IMR-90 (cell line): ENCODE measurements at regions not wholly inside any gene's neighbourhood (a gene's known extent, or its start where the extent isn't known, plus 50 kb on each side); places are given as distances from the start of the nearest gene placed in this dataset.
A peak's percentile ranks its signal among the peaks of the same experiment; 100 is the strongest.

ENCODE experiments used
- ATAC-seq: fragments of 200-7000 bp; cut with Tn5 transposase; 2 replicates; pipeline ENCODE4 v1.9.1; 2020; ENCODE audit warnings: low read depth, mild to moderate bottlenecking, moderate library complexity
- BruUV-seq: library from RNA; stranded (reverse); fragments of 400-500 nt; replicated peaks from 2 replicates; lab custom pipeline; 2021; lab: Mats Ljungman, UMichigan
- CTCF ChIA-PET: fragments of 300-600 bp; formaldehyde crosslinking; extraction: SDS; loops from one replicate; lab custom pipeline; 2021; ENCODE audit warnings: antibody characterized with exemption; lab: Yijun Ruan, JAX
- POLR2A ChIA-PET: fragments of 300-600 bp; sonication (Branson Sonifier 250); formaldehyde crosslinking; loops from one replicate; lab custom pipeline; 2022; ENCODE audit warnings: antibody characterized with exemption; ENCODE audit not compliant: unreplicated experiment; lab: Charles Lee
- DNase-seq: peaks from one replicate; pipeline ENCODE4 v3.0.0; 2013
- H2AFZ ChIP-seq: replicated peaks from 2 replicates; pipeline ENCODE3; 2013; ENCODE audit warnings: low read length, mild to moderate bottlenecking; ENCODE audit not compliant: poor library complexity
- H2AK5ac ChIP-seq: 2 replicates; pipeline ENCODE4 v1.6.1; 2013; ENCODE audit warnings: low read depth, low read length, inconsistent platforms
- H2AK9ac ChIP-seq: replicated peaks from 2 replicates; pipeline ENCODE3; 2013; ENCODE audit warnings: mild to moderate bottlenecking, low read depth, low read length, moderate library complexity; ENCODE audit not compliant: poor library complexity
- H2BK120ac ChIP-seq: 2 replicates; pipeline ENCODE4 v1.6.1; 2013; ENCODE audit warnings: low read depth, low read length, inconsistent platforms
- H2BK15ac ChIP-seq: 3 replicates; pipeline ENCODE4 v1.6.1; 2013; ENCODE audit warnings: low read depth, low read length, inconsistent platforms
- H2BK20ac ChIP-seq: 2 replicates; pipeline ENCODE4 v1.6.1; 2013; ENCODE audit warnings: low read depth, mild to moderate bottlenecking, inconsistent platforms, low read length, moderate library complexity
- H2BK5ac ChIP-seq: 2 replicates; pipeline ENCODE4 v1.6.1; 2013; ENCODE audit warnings: mild to moderate bottlenecking, low read depth, low read length, inconsistent platforms; ENCODE audit not compliant: poor library complexity, severe bottlenecking
- H3K14ac ChIP-seq: replicated peaks from 2 replicates; pipeline ENCODE4 v1.6.1; 2013; ENCODE audit warnings: low read depth, low read length, inconsistent platforms
- H3K18ac ChIP-seq: 2 replicates; pipeline ENCODE4 v1.6.1; 2013; ENCODE audit warnings: low read depth, low read length, control low read depth
- H3K23ac ChIP-seq: 2 replicates; pipeline ENCODE4 v1.6.1; 2013; ENCODE audit warnings: low read depth, low read length, inconsistent platforms
- H3K27ac ChIP-seq: 2 replicates; pipeline ENCODE4 v1.5.1; 2013; ENCODE audit warnings: mild to moderate bottlenecking, control low read depth, low read length; ENCODE audit not compliant: insufficient read depth
- H3K27me3 ChIP-seq: 2 replicates; pipeline ENCODE4 v1.6.1; 2013; ENCODE audit warnings: low read length; ENCODE audit not compliant: control insufficient read depth, insufficient read depth
- H3K36me3 ChIP-seq: 2 replicates; pipeline ENCODE4 v1.6.1; 2013; ENCODE audit warnings: low read length, mixed read lengths; ENCODE audit not compliant: control insufficient read depth, insufficient read depth
- H3K4ac ChIP-seq: 2 replicates; pipeline ENCODE4 v1.6.1; 2013; ENCODE audit warnings: low read depth, low read length, inconsistent platforms
- H3K4me1 ChIP-seq: 2 replicates; pipeline ENCODE4 v1.6.1; 2013; ENCODE audit warnings: low read length, mixed read lengths; ENCODE audit not compliant: control insufficient read depth, insufficient read depth
- H3K4me2 ChIP-seq: 2 replicates; pipeline ENCODE4 v1.6.1; 2013; ENCODE audit warnings: low read depth, mild to moderate bottlenecking, control low read depth, low read length, moderate library complexity
- H3K4me3 ChIP-seq: 2 replicates; pipeline ENCODE4 v1.5.1; 2013; ENCODE audit warnings: low read depth, mild to moderate bottlenecking, control low read depth, low read length, moderate library complexity; ENCODE audit not compliant: insufficient read depth
- H3K56ac ChIP-seq: 2 replicates; pipeline ENCODE4 v1.6.1; 2013; ENCODE audit warnings: low read length, inconsistent platforms; ENCODE audit not compliant: insufficient read depth; ENCODE audit errors: extremely low read depth
- H3K79me1 ChIP-seq, 2 experiments: 2 replicates each; pipeline ENCODE4 v1.6.1; 2013; ENCODE audit warnings: low read length in 2 of 2, inconsistent platforms in 1 of 2, low read depth in 1 of 2
- H3K9ac ChIP-seq: 2 replicates; pipeline ENCODE4 v1.6.1; 2013; ENCODE audit warnings: low read depth, low read length, control low read depth
- H3K9me1 ChIP-seq: 2 replicates; pipeline ENCODE4 v1.6.1; 2013; ENCODE audit warnings: low read length, inconsistent platforms; ENCODE audit not compliant: insufficient read depth
- H3K9me3 ChIP-seq: 2 replicates; pipeline ENCODE4 v1.6.1; 2013; ENCODE audit warnings: low read length; ENCODE audit not compliant: control insufficient read depth, insufficient read depth
- H4K20me1 ChIP-seq: 2 replicates; pipeline ENCODE4 v1.6.1; 2013; ENCODE audit warnings: low read length, inconsistent platforms; ENCODE audit not compliant: insufficient read depth
- H4K5ac ChIP-seq: 2 replicates; pipeline ENCODE4 v1.6.1; 2013; ENCODE audit warnings: mild to moderate bottlenecking, low read depth, low read length, control low read depth
- H4K8ac ChIP-seq, 2 experiments: 2 replicates each; pipeline ENCODE4 v1.6.1; 2013; ENCODE audit warnings: low read depth in 2 of 2, low read length in 2 of 2, control low read depth in 1 of 2, inconsistent platforms in 1 of 2
- H4K91ac ChIP-seq: 2 replicates; pipeline ENCODE4 v1.6.1; 2013; ENCODE audit warnings: low read depth, low read length, inconsistent platforms; ENCODE audit not compliant: insufficient read depth
- FOS ChIP-seq: fragments of 150-350 bp; IDR thresholded peaks from 2 replicates; pipeline ENCODE4 v1.6.1; 2016; ENCODE audit warnings: low read depth, low read length
- MAFK ChIP-seq: IDR thresholded peaks from 2 replicates; pipeline ENCODE4 v1.6.1; 2012; ENCODE audit warnings: low read depth, low read length, improper control_type of control experiment
- MAZ ChIP-seq: IDR thresholded peaks from 2 replicates; pipeline ENCODE4 v1.6.1; 2012; ENCODE audit warnings: low read depth, mild to moderate bottlenecking, low read length, improper control_type of control experiment, moderate library complexity, borderline replicate concordance
- POLR2A ChIP-seq: IDR thresholded peaks from 2 replicates; pipeline ENCODE4 v1.6.1; 2012; ENCODE audit warnings: mild to moderate bottlenecking, low read depth, low read length
- RAD21 ChIP-seq: IDR thresholded peaks from 2 replicates; pipeline ENCODE4 v1.6.1; 2012; ENCODE audit warnings: low read length, improper control_type of control experiment
- WGBS, 2 experiments: methylation state at CpG; one replicate each; pipeline versions ENCODE4 v1.1.5 to v1.1.7; 2013; ENCODE audit warnings: missing lambda C conversion rate in 2 of 2; ENCODE audit not compliant: insufficient read length in 1 of 2; ENCODE audit errors: extremely low coverage in 2 of 2; 5-methylcytosine and 5-hydroxymethylcytosine counted together
- dilution Hi-C: fragments of 300-500 bp; cut with HindIII; formaldehyde crosslinking; loops from one replicate; pipeline ENCODE4 v1.14.3; 2018; ENCODE audit warnings: low sequenced_read_pairs; ENCODE audit not compliant: unreplicated experiment
- in situ Hi-C: fragments of 300-500 bp; cut with MboI; formaldehyde crosslinking; loops from 3 replicates; pipeline ENCODE4 v1.14.3; 2019; ENCODE audit warnings: low sequenced_read_pairs, inconsistent platforms, mixed read lengths
- intact Hi-C: fragments of 100-400 bp; cut with micrococcal nuclease; formaldehyde crosslinking; loops from 2 replicates; pipeline ENCODE4 v1.10.0; 2022

GRCh38 chr3:94515983-94516382 lies 453.1 kb downstream of the NSUN3 start:
- intact Hi-C loops = no loop called here

More at GRCh38 chr3:94515983-94516382, 453.1 kb downstream of the NSUN3 start:
- Histone ChIP-seq H3K79me1 (no peaks in the 10 kb centered on the region), H2AK9ac (no peak overlapping the region), H3K4me2 (no peak overlapping the region), H2BK5ac (no peak overlapping the region), H4K5ac (no peak overlapping the region), H3K4me3 (no peak overlapping the region), H3K27me3 (no peaks in the 10 kb centered on the region), H3K14ac (no peak overlapping the region), H2AFZ (no peak overlapping the region), H3K36me3 (no peaks in the 10 kb centered on the region), H3K4ac (no peak overlapping the region), H3K56ac (no peak overlapping the region), H4K8ac (no peak overlapping the region), H4K20me1 (no peaks in the 10 kb centered on the region), H3K4me1 (no peaks in the 10 kb centered on the region), H2BK15ac (no peak overlapping the region), H3K27ac (no peak overlapping the region), H3K9me3 (no peaks in the 10 kb centered on the region), H2AK5ac (no peak overlapping the region), H3K9me1 (no peaks in the 10 kb centered on the region), H2BK20ac (no peak overlapping the region), H3K18ac (no peak overlapping the region), H3K9ac (no peak overlapping the region), H4K91ac (no peak overlapping the region), H3K23ac (no peak overlapping the region), H2BK120ac (no peak overlapping the region)
- WGBS, 2 experiments = 20% methylated on average over 1 of the region's 2 CpGs; no CpG with 5 or more reads in 1 of the 2 experiments
- dilution Hi-C loops (no loop called here), in situ Hi-C loops (no loop called here)
- POLR2A ChIA-PET = no interaction called here
- ATAC-seq (no peak), DNase-seq (no peak)
- no peak for TF ChIP-seq FOS
- TF ChIP-seq POLR2A = no peak
- no peak for TF ChIP-seq MAZ
- no peak for TF ChIP-seq RAD21
- peak; percentile 66 for TF ChIP-seq MAFK
- BruUV-seq = no TSS peak
- CTCF ChIA-PET = no interaction called here
